ENCODE measurements at regions not wholly inside any gene's neighbourhood (a gene's known extent, or its start where the extent isn't known, plus 50 kb on each side); places are given as distances from the start of the nearest gene placed in this dataset.

- TF ChIP-seq POLR2AphosphoS5 (IDR thresholded peaks at IDR 0.05; ENCODE audit: low read depth, low read length) (no peak), POLR2A (IDR thresholded peaks at IDR 0.05; ENCODE audit: low read depth, low read length) (no peak), TAF1 (IDR thresholded peaks at IDR 0.05; ENCODE audit: low read depth, low read length) (no peak), SPI1 (IDR thresholded peaks at IDR 0.05; ENCODE audit: low read depth, low read length) (no peak)
Observed at GRCh38 chr5:136620621-136621020, 255.3 kb upstream of the TRPC7 start.

Data from GM12891 (cell line).